Rectal smooth muscle tissue (tissue), 1 donor: ENCODE measurements at regions not wholly inside any gene's neighbourhood (a gene's known extent, or its start where the extent isn't known, plus 50 kb on each side); places are given as distances from the start of the nearest gene placed in this dataset.
A peak's percentile ranks its signal among the peaks of the same experiment; 100 is the strongest.

ENCODE experiments used
- H3K27ac ChIP-seq: one replicate; pipeline ENCODE4 v1.7.0; 2013; ENCODE audit warnings: low read depth, low read length, inconsistent platforms
- H3K27me3 ChIP-seq: one replicate; pipeline ENCODE4 v1.7.0; 2013; ENCODE audit warnings: low read length; ENCODE audit not compliant: control insufficient read depth, insufficient read depth
- H3K36me3 ChIP-seq: one replicate; pipeline ENCODE4 v1.7.0; 2013; ENCODE audit warnings: low read length; ENCODE audit not compliant: control insufficient read depth, insufficient read depth
- H3K4me1 ChIP-seq: one replicate; pipeline ENCODE4 v1.7.0; 2013; ENCODE audit warnings: low read length; ENCODE audit not compliant: control insufficient read depth, insufficient read depth
- H3K4me3 ChIP-seq: one replicate; pipeline ENCODE4 v1.7.0; 2013; ENCODE audit warnings: low read length
- H3K9ac ChIP-seq: one replicate; pipeline ENCODE4 v1.7.0; 2013; ENCODE audit warnings: low read length

- H3K36me3 ChIP-seq: no peaks in the 10 kb centered on the region
- H3K9ac ChIP-seq: no peak overlapping the region
- H3K27me3 ChIP-seq: no peaks in the 10 kb centered on the region
- no peaks in the 10 kb centered on the region for H3K4me1 ChIP-seq
- no peak overlapping the region for H3K27ac ChIP-seq
- no peak overlapping the region for H3K4me3 ChIP-seq
These were observed 166.5 kb downstream of the MTX2 start for GRCh38 chr2:176435729-176436128.

GRCh38 chr2:176443946-176444345 is 174.7 kb downstream of the MTX2 start:
- Histone ChIP-seq H3K36me3 (no peaks in the 10 kb centered on the region), H3K27ac (no peak overlapping the region), H3K4me3 (no peak overlapping the region), H3K27me3 (no peaks in the 10 kb centered on the region), H3K4me1 (no peaks in the 10 kb centered on the region), H3K9ac (no peak overlapping the region)

- H3K9ac ChIP-seq: no peak overlapping the region
- H3K36me3 ChIP-seq: no peaks in the 10 kb centered on the region
- H3K27me3 ChIP-seq: no peaks in the 10 kb centered on the region
- H3K4me3 ChIP-seq: no peak overlapping the region
- H3K27ac ChIP-seq: no peak overlapping the region
- H3K4me1 ChIP-seq: no peaks in the 10 kb centered on the region
These were observed 176.7 kb downstream of the MTX2 start for GRCh38 chr2:176445956-176446355.

DNA sequence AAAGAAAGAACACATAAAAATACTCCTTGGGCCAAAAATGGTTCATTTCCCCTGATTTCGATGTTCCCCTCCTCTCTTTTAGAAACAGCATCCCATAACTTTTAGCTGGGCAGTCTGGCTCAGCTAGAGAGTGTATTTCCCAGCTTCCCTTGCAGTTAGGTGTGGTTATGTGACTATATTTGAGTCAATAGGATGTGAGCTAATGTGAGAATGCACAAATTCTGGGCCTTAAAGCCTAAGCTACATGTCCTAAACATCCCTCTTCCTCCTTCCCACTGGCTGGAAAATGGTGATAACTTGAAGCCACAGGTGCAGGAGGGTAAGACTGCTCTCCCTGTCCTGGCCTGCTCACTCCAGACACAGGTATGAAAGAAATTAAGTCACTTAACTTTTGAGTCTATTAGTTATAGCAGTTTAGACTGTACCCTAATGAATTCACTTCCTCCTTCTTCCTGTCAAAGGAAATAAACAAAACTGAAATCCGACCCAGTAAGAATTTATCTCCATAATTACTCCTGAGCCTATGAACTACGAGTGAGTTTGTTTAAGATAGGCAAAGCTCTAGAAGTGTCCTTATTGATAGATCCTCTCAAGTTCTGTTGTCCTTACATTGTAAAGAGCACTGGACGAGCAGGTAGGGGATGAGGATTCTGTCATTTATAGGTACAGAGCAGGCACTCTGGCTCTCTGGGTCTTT is 177.6 kb downstream of the MTX2 start:
- Histone ChIP-seq H3K4me3 (no peak overlapping the region), H3K4me1 (no peaks in the 10 kb centered on the region), H3K27me3 (no peaks in the 10 kb centered on the region)

DNA sequence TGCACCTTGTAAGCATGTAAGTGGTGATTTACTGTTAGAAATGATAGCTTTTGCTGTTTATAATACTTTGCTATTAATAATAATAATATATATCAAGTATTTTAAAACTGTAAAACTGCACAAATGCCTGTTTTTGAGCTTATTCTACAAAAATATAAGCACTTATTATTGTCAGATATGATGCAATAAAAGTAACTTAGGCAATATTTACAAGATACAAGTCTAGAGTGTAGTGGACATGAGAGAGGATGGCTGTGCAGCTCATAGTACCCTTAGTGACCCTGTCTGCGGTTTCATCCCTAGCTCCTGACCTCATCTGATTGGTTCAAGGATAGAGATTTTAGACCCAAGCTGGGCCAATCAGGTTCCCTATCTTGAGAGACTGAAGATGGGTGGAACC is 178.4 kb downstream of the MTX2 start:
- no peak overlapping the region for H3K27ac ChIP-seq
- no peak overlapping the region for H3K9ac ChIP-seq
- no peaks in the 10 kb centered on the region for H3K36me3 ChIP-seq
- no peak overlapping the region for H3K4me3 ChIP-seq
- no peaks in the 10 kb centered on the region for H3K27me3 ChIP-seq
- no peaks in the 10 kb centered on the region for H3K4me1 ChIP-seq

More for the DNA sequence above, 177.6 kb downstream of the MTX2 start:
- Histone ChIP-seq H3K36me3 (no peaks in the 10 kb centered on the region), H3K27ac (no peak overlapping the region), H3K9ac (no peak overlapping the region)

- no peak overlapping the region for H3K9ac ChIP-seq
- no peaks in the 10 kb centered on the region for H3K27me3 ChIP-seq
- no peak overlapping the region for H3K27ac ChIP-seq
- no peak overlapping the region for H3K4me3 ChIP-seq
- H3K36me3 ChIP-seq: no peaks in the 10 kb centered on the region
- H3K4me1 ChIP-seq: no peaks in the 10 kb centered on the region
These were observed 180.6 kb downstream of the MTX2 start for GRCh38 chr2:176449852-176450251.

DNA sequence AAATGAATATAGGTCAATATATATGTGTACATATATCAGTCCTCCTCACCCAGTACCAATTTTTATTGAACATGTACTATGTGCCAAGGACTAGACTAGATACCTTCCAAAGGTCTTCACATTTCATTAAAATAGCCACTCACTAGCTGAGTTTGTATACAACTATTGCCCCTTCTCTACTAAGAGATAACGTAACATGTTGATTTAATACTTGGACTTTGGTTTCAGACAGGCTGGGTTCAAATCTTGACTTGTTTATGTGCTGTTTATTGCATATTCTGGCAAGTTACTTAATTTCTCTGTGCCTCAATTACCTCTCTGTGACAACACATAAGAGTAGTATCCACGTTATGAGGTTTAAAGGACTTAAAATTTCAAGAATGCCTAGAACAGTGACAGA is 184.5 kb downstream of the MTX2 start:
- H3K4me3 ChIP-seq: no peak overlapping the region
- no peaks in the 10 kb centered on the region for H3K36me3 ChIP-seq
- no peak overlapping the region for H3K9ac ChIP-seq
- H3K4me1 ChIP-seq: peaks cover 5% of the 10 kb centered on the region
- no peak overlapping the region for H3K27ac ChIP-seq
- H3K27me3 ChIP-seq: no peaks in the 10 kb centered on the region

GRCh38 chr2:176454893-176455815 is 185.9 kb downstream of the MTX2 start:
- no peaks in the 10 kb centered on the region for H3K36me3 ChIP-seq
- peaks cover 5% of the 10 kb centered on the region for H3K4me1 ChIP-seq
- H3K27me3 ChIP-seq: no peaks in the 10 kb centered on the region
- H3K9ac ChIP-seq: no peak overlapping the region
- no peak overlapping the region for H3K4me3 ChIP-seq
- peak overlapping the region; percentile 31 for H3K27ac ChIP-seq

DNA sequence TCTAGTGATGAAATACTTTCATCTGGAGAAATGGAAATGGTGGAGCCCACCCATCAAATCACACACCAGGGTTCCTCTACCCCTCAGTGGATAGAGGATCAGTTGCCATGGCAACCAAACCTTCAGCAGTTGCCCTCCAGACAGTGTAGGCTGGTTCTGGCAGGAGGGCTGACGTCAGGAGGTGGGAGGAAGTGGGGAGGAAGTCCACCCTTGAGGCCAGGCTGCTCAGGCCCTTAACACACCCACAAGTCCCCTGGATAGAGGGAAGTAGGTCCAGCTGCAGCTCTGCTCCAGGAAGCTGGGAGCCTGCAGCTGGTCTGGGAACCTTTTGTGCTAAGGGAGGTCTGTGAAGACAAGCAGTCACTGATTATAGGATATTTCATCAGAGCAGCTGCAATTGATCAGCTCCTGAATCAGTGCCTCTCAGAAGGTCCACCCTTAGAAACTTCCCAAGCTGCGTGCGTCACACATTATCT is 186.6 kb downstream of the MTX2 start:
- Histone ChIP-seq H3K27ac (peak overlapping the region; percentile 31), H3K9ac (no peak overlapping the region), H3K4me3 (no peak overlapping the region), H3K4me1 (peaks cover 5% of the 10 kb centered on the region), H3K27me3 (no peaks in the 10 kb centered on the region), H3K36me3 (no peaks in the 10 kb centered on the region)

GRCh38 chr2:176457481-176457880 is 188.2 kb downstream of the MTX2 start:
- no peaks in the 10 kb centered on the region for H3K27me3 ChIP-seq
- H3K36me3 ChIP-seq: no peaks in the 10 kb centered on the region
- H3K27ac ChIP-seq: no peak overlapping the region
- no peak overlapping the region for H3K4me3 ChIP-seq
- peaks cover 5% of the 10 kb centered on the region for H3K4me1 ChIP-seq
- H3K9ac ChIP-seq: no peak overlapping the region

DNA sequence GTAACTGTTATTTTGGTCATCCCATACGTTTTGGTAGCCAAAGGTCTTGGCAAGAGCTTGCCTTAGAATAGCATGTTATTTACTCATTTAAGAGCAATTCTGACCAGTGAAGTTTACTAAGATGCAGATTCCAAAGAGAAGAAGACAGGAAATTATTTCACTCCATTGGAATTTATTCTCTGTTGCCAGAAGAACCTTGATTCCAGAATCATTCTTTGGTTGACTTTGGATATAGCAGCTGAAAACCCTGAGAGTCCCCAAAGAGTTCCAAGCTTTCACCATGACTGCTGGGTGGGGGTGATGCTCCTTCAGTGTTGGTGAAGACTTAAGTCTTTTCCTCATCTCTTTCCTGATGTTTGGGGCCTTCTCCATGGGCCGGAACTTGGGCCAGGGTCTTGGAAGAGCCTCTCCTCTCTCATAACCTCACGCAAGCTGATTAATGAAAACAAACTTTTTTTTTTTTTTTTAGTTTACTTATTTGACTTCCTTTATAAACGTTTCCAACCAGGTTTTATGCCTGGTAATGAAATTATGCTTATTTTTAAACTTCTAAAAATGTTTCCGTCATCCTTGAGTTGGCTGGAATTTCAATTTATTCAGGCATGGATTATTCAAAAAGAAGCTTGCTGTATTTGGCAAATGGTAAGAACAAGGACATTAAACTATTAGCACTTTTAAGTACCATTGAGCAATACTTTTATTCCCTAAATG is 192.0 kb downstream of the MTX2 start:
- Histone ChIP-seq H3K27me3 (peaks cover 2% of the 10 kb centered on the region), H3K36me3 (no peaks in the 10 kb centered on the region), H3K9ac (no peak overlapping the region), H3K4me3 (no peak overlapping the region), H3K4me1 (no peaks in the 10 kb centered on the region), H3K27ac (peak overlapping the region; percentile 12)
